Glomerular visceral epithelial cell (primary cell): ENCODE measurements at regions not wholly inside any gene's neighbourhood (a gene's known extent, or its start where the extent isn't known, plus 50 kb on each side); places are given as distances from the start of the nearest gene placed in this dataset.

Source experiments
- DNase-seq: peaks from one replicate; pipeline ENCODE4 v3.0.0-alpha.2; 2016; ENCODE audit errors: extremely low spot score

GRCh38 chr22:44387486-44387885 lies 74.7 kb upstream of the SHISAL1 start:
- no peak for DNase-seq

DNA sequence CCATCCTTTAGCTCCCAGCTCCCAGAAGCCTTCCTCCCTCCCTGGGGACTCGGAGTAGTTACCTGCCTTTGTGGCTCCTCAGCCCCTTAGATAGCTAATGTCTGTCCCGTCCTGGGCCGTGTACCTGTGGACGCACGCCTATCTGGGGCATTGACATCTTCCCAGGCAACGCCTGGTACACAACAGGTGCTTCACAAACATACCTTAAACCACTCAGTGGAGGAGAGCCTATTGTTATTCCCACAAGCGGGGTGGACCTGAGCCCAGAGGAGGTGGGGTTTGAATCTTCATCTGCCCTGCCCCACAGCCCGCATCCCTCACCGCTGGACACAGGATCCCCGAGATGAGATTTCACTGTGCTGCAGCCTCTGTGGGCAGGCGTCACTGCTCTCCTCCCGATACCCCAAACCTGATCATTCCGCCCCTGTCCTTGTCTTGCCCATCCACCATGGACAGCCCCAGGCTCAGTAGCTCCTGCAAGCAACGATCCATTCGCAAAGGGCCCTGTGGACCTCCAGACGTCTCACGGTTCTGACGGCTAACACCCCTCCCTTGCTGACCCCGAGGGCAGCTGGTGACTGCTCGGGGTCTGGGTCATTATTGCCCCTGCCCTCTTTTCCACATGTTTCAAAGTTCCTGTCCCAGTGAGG lies 73.8 kb upstream of the SHISAL1 start:
- DNase-seq, result no peak

DNA sequence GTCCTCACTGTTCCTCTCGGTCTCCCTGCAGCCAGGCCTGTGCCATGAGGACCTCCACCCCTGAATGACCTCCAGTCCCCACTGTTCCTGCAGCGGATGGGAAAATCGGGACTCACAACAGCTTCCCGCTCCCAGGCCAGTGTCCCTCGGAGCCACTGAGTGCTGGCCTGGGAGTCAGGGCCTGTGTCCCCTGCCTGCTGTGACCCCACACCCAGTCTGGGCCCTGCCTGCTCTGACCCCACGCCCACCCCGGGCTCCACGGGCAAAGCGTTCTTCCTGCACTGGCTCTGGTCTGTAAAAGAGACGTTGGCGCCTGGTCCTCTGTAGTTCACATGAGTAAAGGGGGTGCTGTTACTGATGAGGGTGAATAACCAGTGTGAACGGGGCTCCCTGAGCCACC lies 73.0 kb upstream of the SHISAL1 start:
- DNase-seq, result no peak

GRCh38 chr22:44385296-44385610 lies 72.5 kb upstream of the SHISAL1 start:
- DNase-seq, result no peak

GRCh38 chr22:44384563-44385295 lies 72.0 kb upstream of the SHISAL1 start:
- no peak for DNase-seq

DNA sequence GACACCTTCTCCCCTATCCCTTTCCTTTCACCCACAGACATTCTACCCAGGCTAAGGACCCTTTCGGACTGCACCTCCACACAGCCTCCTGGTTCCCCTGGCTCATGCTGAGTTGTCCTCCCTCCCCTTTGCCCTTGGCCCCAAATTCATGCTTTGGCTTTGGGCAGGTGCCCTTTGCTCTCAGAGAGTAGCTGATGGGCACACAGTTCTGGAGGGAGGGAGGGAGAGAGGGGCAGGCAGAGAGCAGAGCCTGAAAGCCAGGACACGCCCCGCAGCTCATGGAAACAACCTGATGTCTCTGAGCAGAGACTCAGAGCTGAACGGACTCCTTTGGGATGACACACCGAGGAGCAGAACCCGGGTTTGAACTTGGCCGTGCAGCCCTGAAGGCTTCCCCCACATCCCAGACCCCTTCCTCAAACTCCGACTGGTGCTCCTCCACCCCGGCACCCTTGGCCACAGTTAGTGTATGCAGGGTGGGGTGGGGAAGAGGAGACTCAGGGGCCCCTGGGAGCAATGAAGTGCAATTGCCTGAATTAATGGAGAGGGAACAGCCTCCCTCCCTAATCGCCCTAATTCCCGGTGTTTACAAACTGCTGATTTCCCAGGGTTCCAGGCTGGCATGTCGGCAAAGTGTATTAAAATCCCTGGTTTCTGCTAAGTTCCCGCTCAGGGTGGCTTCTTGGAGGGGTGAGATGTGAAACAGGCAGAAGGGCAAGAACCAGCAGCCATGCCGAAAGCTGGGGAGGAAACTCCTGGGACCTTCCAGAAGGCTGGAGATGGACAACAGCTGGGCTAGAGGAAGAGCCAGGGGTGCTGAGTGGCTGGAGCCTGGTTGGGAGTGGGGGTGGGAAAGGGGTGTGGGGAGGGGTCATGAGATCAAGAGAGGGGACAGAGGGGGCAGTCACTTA lies 71.2 kb upstream of the SHISAL1 start:
- DNase-seq, result no peak

- DNase-seq, result no peak
Observed at GRCh38 chr22:44383064-44383575, 70.4 kb upstream of the SHISAL1 start.

- DNase-seq, result peak; percentile 25
Observed at GRCh38 chr22:44382116-44383038, 69.6 kb upstream of the SHISAL1 start.

- DNase-seq, result no peak
Observed at GRCh38 chr22:44381761-44382115, 69.0 kb upstream of the SHISAL1 start.

GRCh38 chr22:44380756-44381486 lies 68.2 kb upstream of the SHISAL1 start:
- DNase-seq, result no peak

GRCh38 chr22:44379817-44380755 lies 67.3 kb upstream of the SHISAL1 start:
- DNase-seq, result no peak

GRCh38 chr22:44378380-44378779 lies 65.6 kb upstream of the SHISAL1 start:
- no peak for DNase-seq

GRCh38 chr22:44375451-44375850 lies 62.7 kb upstream of the SHISAL1 start:
- DNase-seq, result no peak

DNA sequence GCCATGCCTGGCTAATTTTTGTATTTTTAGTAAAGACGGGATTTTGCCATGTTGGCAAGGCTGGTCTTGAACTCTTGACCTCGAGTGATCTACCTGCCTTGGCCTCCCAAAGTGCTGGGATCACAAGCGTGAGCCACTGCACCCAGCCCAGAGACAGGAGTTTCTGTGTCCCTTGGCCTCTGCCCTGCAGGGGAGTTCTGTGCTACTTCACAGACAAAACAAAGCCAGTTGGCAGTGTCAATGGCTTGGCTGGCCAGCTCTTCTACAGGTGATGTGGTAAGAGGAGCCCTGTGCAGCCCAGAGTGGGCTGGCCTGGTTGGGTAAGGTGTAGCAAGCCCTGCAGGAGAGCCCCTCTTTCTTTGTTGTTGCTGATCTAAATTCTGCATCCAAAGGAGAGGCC lies 60.5 kb upstream of the SHISAL1 start:
- DNase-seq, result no peak

- no peak for DNase-seq
Observed at GRCh38 chr22:44372611-44373010, 59.9 kb upstream of the SHISAL1 start.

DNA sequence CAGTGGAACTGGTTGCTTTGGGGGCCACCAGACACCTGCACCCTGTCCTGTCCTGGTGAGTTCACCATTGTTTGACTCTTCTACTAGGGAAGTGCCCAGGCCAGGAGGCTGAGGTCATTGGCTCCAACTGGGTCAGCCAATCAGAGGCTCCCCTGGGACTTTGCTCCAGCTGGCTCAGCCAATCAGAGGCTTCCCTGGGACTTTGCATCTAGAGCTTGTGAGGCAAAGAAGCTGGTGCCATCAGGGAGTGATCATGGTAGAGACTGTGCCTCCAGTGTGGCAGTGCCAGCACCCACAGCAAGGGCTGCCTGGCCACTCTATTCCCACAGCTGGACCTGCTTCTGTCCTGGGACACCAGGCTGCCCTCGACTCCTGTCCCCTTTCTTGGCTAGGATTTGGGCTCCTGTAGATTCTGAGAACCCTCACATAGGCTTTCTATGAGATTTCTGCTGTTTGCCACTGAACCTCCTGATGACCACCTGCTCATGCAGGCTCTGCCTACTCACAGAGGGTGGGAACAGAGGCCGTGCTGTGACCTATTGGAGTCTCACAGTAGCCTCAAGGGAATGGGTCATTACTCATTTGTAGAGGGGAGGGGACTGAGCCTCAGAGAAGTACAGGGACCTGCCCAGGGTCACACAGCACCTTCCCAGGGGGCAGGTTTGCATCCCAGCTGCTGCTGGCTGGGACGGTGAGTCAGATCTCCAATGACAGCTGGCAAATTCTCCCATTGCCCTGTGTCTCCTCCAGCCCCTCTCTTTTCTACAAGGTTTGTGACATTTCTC lies 59.2 kb upstream of the SHISAL1 start:
- no peak for DNase-seq

DNA sequence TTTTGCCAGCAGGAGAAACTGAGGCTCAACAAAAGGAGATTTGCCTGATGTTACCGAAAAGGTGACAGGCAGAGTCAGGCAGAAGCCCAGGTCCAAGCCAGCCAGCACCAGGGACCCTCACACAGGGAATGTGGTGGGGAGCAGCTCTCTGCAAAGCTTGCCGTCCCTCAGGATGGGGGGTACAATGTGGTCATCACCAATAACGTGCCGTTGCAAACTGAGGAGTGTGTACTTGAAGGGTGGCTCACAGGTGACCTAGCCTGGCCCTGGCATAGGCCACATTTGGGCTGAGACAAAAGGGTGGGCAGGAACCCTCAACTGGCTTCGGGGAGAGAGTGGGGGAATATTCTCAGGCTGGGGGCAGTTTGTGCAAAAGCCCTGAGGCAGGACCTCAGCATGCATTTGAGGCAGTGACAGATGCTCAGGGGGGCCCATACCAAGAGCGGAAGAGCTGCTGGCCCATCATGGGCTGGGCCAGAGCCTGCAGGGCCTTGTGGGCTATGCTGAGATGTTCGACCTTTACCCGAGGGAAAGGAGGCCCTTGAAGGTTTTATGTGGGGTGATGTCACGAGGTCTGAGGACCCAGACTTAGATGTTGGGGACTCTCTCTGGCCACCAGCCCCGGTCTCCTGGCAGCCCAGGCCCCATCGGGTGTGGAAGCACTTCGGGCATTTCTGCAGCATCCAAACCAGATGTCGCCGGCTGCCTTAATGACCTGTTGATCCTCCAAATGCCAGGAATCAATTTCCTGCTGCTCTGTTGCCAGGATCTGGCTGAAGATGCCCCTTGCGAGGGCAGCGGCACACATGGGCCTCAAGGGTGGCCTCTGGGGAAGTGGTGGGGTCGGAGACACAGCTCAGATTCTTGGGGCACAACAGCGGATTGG lies 57.4 kb upstream of the SHISAL1 start:
- no peak for DNase-seq

DNA sequence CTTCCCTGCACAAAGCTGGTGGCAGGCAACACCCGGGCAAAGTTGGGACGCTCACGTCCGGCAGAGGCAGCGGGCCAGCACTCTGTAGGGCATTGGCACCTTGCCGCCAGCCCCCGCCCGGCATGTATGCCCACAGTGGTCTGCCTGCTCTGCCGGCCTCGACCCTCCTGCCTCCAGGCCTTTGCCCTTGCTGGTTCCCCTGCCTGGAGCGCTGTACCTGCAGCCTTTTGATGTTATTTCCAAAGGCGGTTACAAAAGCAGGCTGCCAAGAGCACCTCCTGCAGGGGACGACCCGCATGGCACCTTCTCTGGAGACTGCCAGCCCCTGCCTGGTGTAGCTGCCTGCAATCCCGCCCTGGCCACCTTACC lies 56.5 kb upstream of the SHISAL1 start:
- DNase-seq, result no peak
